ENCODE measurements at regions not wholly inside any gene's neighbourhood (a gene's known extent, or its start where the extent isn't known, plus 50 kb on each side); places are given as distances from the start of the nearest gene placed in this dataset.

DNA sequence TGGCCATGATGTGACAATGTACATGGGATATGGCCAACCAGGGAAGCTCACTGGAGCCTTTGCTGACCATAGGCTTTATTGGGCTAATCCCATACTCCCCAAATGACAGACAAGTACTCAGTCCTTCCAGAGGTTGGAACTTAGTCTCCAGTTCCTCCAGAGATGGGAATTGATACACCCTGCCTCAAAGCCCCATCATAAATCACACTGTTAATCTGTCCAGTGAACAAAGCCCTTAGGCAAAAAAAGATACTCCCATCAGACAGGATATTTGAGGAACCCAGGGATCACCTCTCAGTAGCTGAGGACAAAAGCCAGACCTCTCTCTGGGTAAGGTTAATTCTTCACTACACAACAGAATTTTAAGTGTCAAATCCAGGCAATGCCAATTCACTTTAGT lies 247.5 kb upstream of the CDH20 start:
- DNase-seq (ENCODE audit: missing footprints) (no peak), ATAC-seq (no peak)
- intact Hi-C loops (cut with DNase I), result loop anchor here (5.0 kb wide), 2 partner anchors 417 to 1047 kb away; no protein-coding TSS in a partner anchor

DNA sequence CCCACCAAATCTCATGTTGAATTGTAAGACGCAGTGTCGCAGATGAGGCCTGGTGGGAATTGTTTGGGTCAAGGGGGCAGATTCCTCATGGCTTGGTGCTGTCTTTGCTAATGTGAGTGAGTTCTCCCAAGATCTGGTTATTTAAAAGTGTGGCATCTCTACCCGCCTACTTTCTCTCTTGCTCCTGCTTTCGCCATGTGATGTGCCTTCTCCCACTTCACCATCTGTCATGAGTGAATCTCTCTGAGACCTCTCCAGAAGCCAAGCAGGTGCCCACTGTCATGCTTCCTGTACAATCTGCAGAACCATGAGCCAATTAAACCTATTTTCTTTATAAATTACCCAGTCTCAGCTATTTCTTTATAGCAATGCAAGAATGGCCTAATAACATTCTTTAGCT lies 246.6 kb upstream of the CDH20 start:
- no peak for ATAC-seq
- intact Hi-C loops (cut with DNase I), result loop anchor here (5.0 kb wide), 2 partner anchors 416 to 1046 kb away; no protein-coding TSS in a partner anchor

DNA sequence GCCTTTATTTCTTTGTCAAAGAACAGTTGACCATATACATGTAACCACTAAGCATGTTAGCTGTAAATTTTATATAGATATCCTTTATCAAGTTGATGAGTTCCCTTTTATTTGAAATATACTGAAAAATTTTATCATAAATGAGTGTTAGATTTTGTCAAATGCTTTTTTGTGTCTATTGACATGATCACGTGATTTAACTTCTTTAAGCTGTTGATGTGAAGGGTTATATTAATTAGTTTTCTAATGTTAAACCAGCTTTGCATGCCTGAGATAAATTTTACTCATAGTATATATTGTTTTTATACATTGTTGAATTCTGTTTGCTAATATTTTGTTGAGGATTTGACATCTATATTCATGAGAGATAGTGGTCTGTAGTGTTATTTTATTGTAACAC lies 241.9 kb upstream of the CDH20 start:
- ATAC-seq (no peak), DNase-seq (ENCODE audit: missing footprints) (no peak)
- intact Hi-C loops (cut with DNase I), result no loop called here

More for the DNA sequence above, 246.6 kb upstream of the CDH20 start:
- no peak for DNase-seq (ENCODE audit: missing footprints)

DNA sequence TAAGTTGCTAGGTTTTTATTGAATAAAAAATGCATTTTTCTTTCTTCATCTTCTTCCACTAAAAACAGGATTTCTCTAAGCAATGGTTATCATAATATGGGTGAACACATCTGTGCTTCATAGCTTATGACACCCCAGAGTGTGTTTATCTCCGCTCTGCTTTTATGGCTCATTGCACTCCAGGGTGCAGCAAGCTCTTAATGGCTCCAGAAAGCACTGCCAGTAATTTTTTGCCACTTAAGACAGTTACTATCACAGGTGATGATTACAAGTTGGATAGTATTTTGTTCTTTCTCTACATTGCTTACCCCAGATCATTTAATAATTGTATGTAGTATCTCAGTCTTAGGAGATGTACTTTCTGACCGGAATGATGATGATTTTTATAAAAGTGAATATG lies 239.3 kb upstream of the CDH20 start:
- no peak for DNase-seq (ENCODE audit: missing footprints)
- ATAC-seq, result no peak
- intact Hi-C loops (cut with DNase I), result no loop called here

DNA sequence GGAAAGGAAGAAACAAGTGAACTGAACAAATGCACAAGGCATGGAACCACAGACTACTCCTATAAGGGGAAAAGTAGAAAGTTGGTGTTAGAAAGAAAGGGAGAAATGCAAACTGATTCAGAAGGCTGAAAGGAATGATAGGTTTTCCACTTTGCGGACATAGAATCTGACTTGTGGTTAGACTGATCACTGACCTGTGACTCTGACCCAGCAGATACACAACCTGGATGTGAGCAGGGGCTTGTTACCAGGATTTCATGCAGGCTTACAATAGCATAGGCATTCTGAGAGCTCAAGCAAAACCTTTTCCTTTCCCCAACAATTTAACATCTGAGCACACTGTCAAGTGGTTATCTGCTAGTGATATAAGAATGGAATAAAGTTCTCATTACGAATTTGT lies 237.0 kb upstream of the CDH20 start:
- intact Hi-C loops (cut with DNase I), result no loop called here
- DNase-seq (ENCODE audit: missing footprints) (no peak), ATAC-seq (no peak)

DNA sequence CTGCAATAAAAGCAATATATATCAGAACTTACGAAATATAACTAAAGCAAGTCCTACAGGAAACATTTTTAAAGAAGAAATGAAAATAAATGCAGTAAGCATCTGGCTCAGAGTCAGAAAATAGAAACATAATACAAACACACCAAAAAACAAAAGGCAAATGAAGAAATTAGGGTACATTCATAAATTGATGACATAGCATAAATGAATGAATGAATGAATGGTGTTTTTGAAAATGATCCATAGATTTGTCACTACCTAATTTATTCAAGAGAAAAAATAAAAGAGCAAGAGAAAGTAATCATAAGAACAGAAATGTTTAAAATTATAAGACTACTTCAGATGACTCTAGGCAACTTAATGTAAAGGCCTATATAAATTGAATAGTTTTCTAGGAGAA lies 226.1 kb upstream of the CDH20 start:
- ATAC-seq (no peak), DNase-seq (ENCODE audit: missing footprints) (no peak)
- intact Hi-C loops (cut with DNase I), result no loop called here

DNA sequence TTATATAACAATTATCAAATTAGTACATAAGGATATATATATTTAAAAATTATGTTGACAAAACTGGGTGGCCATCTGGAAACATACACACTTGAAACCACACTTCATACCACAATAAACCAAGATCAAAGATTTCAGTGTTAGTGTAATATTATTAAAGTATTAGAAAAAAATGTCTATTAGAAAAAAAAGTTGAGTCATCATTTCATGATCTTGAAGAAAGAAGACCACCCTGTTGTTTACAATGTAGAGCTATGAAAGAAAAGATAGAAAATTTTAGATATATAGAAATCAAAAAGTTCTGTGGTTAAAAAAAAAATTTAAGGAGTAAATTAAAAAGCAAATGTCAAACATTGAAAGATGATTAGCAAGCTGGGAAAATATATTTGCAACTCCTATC lies 224.5 kb upstream of the CDH20 start:
- no peak for DNase-seq (ENCODE audit: missing footprints)
- intact Hi-C loops (cut with DNase I), result no loop called here
- ATAC-seq, result no peak

DNA sequence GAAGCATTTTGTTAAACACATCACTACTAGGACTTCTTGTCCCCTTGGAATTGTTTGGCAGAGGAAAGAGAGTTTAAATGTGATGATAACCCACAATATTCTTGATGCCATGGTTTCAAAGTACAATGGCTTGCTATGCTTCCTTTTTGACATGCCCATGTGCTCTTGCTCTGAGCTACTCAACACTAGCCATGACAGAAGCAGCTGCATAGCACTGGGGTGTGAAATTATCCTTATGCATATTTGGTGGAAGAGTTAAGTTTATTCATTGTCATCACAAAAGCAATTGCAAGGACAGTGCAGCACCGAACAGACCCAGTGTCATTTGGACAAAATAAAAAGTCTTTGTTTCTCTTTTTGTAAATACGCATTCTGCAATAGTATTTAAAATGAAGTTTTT lies 209.9 kb upstream of the CDH20 start:
- no peak for ATAC-seq
- intact Hi-C loops (cut with DNase I), result no loop called here
- DNase-seq (ENCODE audit: missing footprints), result no peak

DNA sequence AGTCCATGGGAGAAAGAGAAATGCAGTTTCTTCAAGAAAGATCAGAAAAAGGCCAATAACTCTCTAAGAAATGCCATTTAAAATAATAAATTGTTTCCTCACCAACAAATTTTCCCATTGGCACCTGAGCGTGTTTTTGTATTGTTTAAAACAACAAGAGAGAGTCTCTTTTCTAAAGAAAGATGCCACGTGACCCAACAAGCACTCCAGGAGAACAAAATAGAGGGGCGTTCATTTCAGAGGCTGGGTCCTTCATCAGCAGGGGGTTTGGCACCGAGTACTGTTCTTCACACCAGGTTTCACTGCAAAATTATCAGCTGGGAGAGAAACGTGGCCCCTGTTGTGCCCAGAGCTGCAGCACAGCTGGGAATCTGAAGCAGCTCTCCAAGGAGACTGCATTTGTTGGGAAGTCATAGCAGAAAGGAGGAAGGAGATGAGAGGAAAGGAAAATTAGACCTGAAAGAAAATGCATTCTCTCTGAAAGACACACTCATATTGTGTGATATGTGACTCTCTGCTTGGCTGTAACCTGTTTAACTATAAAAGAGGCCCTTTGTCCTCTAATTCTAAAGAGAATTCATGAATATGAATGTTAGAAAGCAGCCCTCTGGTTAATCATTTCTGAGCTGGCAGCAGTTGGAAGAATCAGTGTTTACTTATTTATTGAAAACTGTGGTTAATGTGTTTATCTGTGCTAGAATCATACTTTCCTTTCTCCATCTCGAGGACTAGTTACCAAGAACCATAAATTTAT lies 205.3 kb upstream of the CDH20 start:
- no peak for DNase-seq (ENCODE audit: missing footprints)
- no peak for ATAC-seq
- intact Hi-C loops (cut with DNase I), result no loop called here

DNA sequence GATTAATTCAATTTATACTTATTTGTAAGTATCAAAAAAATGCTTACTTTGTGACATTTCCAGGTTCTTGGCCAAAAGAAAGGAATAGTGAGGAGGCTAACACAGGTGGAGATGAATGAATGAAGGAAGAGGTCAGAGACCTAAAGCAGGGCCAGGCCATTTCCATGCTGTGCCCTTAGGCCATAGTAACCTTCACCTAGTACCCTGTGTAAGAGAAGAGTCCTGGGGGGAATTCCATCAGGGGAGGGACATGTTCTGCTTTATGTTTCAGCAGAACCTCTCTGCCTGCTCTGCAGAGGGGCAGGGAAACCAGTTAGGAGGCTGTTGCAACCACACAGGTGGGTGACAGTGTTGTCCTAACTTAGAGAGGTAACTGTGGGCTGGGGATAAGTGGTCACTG lies 204.2 kb upstream of the CDH20 start:
- intact Hi-C loops (cut with DNase I), result no loop called here
- no peak for ATAC-seq
- DNase-seq (ENCODE audit: missing footprints), result no peak

DNA sequence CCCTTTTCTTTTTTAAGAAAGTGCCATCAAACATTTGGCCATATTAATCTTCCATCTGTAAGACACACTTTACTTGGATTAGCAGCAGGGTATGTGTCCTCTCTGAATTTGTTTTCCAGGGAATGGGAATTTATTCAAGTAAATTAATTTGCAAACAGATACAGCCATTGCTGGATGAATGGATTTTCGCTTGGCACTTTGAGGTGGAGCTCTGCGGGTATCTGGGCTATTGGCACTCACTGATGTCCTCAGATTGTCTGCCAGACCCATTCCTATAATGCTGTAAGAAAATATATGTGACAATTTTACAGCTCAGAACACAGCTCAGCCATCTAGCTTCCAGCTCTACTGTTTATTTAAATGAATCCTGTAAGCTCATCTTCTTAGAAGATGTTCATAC lies 201.2 kb upstream of the CDH20 start:
- intact Hi-C loops (cut with DNase I), result no loop called here
- ATAC-seq (no peak), DNase-seq (ENCODE audit: missing footprints) (no peak)

DNA sequence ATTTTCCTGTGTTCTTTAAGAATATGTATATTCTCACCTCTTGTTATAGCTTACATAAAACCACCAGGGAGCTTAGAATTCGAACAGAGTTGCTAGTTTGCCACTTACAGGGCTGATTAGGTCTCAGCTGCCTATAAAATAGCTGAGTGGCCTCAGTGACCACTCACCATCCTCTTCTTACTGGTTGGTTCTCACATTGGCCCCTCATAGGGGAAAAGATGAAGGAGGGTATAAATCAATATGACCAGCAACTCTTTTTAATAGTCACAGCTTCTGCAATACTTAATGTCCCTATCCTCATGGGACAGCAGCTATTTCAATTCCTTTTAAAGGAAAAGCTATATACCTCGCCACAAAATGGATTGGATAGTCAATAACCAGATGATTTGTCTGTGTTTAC lies 199.4 kb upstream of the CDH20 start:
- DNase-seq (ENCODE audit: missing footprints) (no peak), ATAC-seq (no peak)
- intact Hi-C loops (cut with DNase I), result no loop called here

DNA sequence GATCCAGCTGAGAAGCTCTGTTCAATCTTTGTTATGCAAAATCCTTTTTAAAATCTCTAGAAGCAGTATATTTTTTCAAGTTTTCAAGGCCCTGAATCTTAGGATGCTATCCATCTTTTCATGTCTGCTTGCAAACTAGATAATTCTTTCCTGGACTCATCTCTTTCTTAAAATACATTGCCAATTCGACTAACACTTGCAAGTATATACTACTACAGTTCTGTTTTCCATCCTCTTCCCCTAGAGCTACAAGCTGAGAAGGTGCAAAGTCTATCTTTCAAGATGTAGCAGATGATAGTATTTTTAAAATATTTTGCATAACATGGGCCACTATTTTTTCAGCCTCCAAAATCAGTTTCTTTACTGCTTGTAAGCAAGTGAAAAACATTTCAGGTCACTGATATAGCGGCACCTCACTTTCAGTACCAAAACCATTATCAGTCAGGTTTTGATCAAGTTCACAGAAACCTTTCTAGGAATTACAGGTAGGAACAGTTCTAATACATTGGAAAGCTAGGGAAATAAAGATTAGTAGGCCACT lies 196.4 kb upstream of the CDH20 start:
- DNase-seq (ENCODE audit: missing footprints), result no peak

DNA sequence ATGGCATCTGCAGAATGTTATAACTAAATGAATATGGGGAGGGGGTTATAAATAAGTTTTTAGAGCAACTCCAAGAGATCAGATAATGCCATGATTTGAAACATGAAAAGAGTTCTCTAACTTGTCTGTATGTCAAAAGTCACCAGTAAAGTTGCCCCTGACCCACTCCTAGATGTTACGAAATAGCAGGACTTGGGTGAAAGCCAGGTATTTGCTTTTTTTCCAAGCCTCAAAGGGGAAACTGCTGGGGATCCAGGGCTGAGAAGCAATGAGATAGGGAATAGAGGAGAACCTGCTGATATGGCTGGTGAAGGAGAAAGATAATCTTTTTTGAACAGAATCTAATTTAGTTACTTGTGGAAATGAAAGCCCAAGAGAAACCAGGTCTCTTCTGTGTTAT lies 191.5 kb upstream of the CDH20 start:
- ATAC-seq (no peak), DNase-seq (ENCODE audit: missing footprints) (no peak)
- intact Hi-C loops (cut with DNase I), result no loop called here

More for the DNA sequence above, 196.4 kb upstream of the CDH20 start:
- no peak for ATAC-seq
- intact Hi-C loops (cut with DNase I), result no loop called here

DNA sequence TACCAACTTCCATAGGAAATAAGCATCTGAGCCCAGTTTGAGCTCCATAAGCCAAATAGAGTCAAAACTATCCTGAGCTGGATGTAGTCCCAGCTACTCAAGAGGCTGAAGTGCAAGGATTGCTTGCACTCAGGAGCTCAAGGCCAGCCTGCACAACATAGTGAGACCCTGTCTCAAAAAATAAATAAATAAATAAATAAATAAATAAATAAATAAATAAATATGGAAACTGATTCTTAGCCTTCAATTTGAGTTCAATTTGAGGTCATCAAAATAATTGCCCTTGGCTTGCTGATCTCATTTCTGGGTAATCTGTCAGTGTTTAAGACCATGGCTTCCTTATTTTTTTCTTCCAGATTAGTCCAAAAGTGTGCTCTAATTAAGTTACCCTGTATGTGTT lies 184.9 kb upstream of the CDH20 start:
- intact Hi-C loops (cut with DNase I), result no loop called here
- DNase-seq (ENCODE audit: missing footprints) (no peak), ATAC-seq (no peak)

DNA sequence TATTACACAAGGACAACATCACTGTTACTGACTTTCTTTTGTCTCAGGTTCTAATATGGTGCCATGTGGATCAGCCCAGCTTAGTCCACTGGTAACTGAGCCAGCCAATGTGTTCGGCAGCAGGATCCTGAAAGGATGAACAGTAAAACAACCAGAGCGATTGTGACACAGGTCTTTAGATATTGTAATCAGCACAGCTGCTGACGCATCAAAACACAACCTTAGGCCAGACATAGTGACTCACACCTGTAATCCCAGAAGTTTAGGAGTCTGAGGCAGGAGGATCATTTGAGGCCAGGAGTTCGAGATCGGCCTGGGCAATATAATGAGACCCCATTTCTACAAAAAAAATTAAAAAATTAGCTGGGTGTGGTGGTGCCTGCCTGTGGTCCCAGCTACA lies 183.4 kb upstream of the CDH20 start:
- no peak for ATAC-seq
- no peak for DNase-seq (ENCODE audit: missing footprints)

DNA sequence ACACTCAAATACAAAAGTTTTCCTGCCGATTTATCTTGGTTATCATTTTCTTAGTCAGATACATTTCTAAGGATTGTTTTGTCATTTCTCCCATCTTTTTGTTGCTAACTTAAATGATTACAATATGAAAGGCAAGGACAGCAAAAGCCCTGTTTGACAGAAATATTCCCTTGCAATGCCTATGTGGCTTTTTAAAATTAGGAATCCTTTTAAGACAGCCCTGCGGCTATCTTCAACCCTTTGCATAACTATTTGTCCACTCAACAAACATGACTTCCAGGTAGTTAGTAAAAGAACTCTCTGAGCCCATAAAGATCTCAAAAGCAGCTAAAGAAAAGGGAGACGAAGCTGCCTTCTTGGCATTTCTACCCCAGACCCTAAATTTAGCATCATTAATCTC lies 179.7 kb upstream of the CDH20 start:
- DNase-seq (ENCODE audit: missing footprints) (no peak), ATAC-seq (no peak)
- intact Hi-C loops (cut with DNase I), result no loop called here

More for the DNA sequence above, 183.4 kb upstream of the CDH20 start:
- intact Hi-C loops (cut with DNase I), result no loop called here

DNA sequence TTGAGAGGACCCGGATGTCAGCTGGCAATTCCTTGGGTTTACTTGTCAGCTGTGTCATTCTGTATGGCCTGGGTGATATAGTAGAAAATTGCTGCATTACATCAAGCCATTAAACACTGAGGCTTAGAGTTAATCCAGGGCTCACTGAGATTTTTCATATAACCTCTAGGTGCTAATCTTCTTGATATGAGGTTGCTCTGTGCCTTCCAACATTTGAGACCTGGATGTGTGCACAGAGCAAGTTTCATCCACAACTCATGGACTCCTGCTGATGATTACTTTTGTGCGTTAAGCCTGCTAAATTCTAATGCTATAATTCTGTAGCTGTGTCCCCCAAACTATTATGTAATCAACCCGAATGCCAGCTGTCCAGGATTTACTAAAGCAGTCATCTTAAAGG lies 178.4 kb upstream of the CDH20 start:
- DNase-seq (ENCODE audit: missing footprints), result no peak
- no peak for ATAC-seq
- intact Hi-C loops (cut with DNase I), result no loop called here

DNA sequence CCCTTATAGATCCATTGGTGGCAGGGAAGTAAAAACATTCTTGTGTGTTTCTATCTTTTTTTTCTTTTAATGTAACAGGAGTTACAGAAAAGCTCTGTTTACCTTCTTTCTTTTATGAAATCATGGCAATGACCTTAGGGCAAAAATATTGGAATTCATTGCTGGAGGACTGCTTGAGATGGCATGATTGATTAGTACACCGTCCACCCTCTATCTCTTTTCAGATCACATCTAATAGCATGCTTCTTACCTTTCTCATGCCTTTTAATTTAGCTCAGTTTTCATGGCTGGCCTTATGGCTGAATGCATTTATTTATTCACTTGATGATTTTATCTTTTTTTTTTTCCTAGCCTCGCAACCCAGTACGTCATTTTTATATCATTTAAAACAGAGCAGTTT lies 177.6 kb upstream of the CDH20 start:
- intact Hi-C loops (cut with DNase I), result no loop called here
- ATAC-seq, result no peak
- DNase-seq (ENCODE audit: missing footprints), result no peak

DNA sequence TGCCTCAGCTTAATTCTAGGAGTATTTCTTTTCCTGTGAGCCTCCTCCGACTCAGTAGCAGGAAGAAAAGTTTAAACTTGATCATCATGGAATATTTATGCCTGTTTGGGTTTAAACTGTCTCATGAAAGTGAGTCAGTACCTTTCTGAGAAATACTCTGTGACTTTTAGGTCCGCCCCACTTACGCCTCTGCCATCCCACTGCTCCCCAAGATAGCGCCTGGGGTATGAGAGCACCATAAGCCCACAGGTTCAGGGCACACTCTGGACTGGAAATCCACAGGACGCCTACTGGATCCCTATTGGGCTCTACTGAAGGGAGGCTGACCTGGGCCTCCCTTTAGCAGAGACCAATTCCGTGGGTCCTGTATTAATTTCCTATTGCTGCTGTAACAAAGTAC lies 175.8 kb upstream of the CDH20 start:
- DNase-seq (ENCODE audit: missing footprints), result no peak
- intact Hi-C loops (cut with DNase I), result no loop called here
- ATAC-seq, result no peak

DNA sequence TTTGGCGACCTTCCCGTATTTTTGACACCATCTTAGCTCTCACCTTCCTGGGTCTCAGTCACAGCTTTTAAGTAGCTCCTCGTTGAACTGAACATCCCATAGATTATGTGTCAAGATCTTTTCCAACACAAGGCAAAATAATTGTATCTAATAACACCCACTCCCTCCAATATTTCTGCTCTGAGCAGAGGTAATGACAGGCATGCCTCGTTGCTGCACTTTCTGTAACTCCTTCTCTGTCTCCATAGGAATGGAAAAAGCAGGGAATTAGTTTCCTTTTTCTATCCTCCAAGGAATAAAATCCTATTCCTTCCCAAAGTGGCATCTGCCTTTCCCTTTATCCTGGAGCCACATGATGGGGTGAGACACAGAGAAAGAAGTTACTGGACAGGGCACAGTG lies 174.0 kb upstream of the CDH20 start:
- ATAC-seq (no peak), DNase-seq (ENCODE audit: missing footprints) (no peak)
- intact Hi-C loops (cut with DNase I), result no loop called here

All from Right ventricle myocardium inferior (tissue), 1 donor.